ENCODE measurements at regions not wholly inside any gene's neighbourhood (a gene's known extent, or its start where the extent isn't known, plus 50 kb on each side); places are given as distances from the start of the nearest gene placed in this dataset.

- no peaks in the 10 kb centered on the region for H3K79me2 ChIP-seq (ENCODE audit: insufficient read depth, low read length)
- H3K27ac ChIP-seq (ENCODE audit: low read depth, low read length) = no peak overlapping the region
- ATAC-seq = no peak
- no peak overlapping the region for H2AFZ ChIP-seq (ENCODE audit: low read depth, low read length, poor library complexity, severe bottlenecking)
- intact Hi-C loops (cut with micrococcal nuclease) = no loop called here
- no peaks in the 10 kb centered on the region for H4K20me1 ChIP-seq (ENCODE audit: insufficient read depth)
- no peak overlapping the region for H3K4me2 ChIP-seq (ENCODE audit: low read length)
- H3K4me3 ChIP-seq (replicated peaks in 1 of 2; ENCODE audit: low read depth in 1 of 2, low read length in 2 of 2) = no peak overlapping the region
- H3K36me3 ChIP-seq (ENCODE audit: control insufficient read depth in 1 of 2, insufficient read depth in 2 of 2, low read length in 2 of 2) = no peaks in the 10 kb centered on the region
- POLR2A ChIA-PET = no interaction called here
- H3K4me1 ChIP-seq (ENCODE audit: control insufficient read depth in 1 of 2, insufficient read depth in 2 of 2, low read length in 2 of 2) = no peaks in the 10 kb centered on the region
- RAD21 ChIA-PET (ENCODE audit: low non-redundant PET in 1 of 2, low total read pairs in 2 of 2, uncharacterized antibody in 2 of 2, unreplicated experiment in 2 of 2) = no interaction called here
- CTCF ChIA-PET = no interaction called here
- DNase-seq (ENCODE audit: low read depth, low spot score) = no peak
- no peaks in the 10 kb centered on the region for H3K9me3 ChIP-seq (ENCODE audit: control insufficient read depth in 1 of 2, insufficient read depth in 1 of 2, low read depth in 1 of 2, low read length in 2 of 2)
- H3K9ac ChIP-seq (ENCODE audit: low read length) = no peak overlapping the region
- H3K27me3 ChIP-seq (ENCODE audit: insufficient read depth, low read length) = no peaks in the 10 kb centered on the region
- H3K9me2 ChIP-seq (ENCODE audit: insufficient read depth) = no peaks in the 10 kb centered on the region
- TF ChIP-seq CTCF (IDR thresholded peaks at IDR 0.05 in 2 of 3, conservative IDR thresholded peaks at IDR 0.05 in 1 of 3; ENCODE audit: borderline replicate concordance in 1 of 3, insufficient read depth in 1 of 3, low read depth in 2 of 3, low read length in 2 of 3) (no peak), POLR2A (IDR thresholded peaks at IDR 0.05; ENCODE audit: borderline replicate concordance, extremely low read depth, insufficient read depth, insufficient read length) (no peak), ZBTB33 (IDR thresholded peaks at IDR 0.05; ENCODE audit: extremely low read depth, insufficient replicate concordance, low read length) (no peak), SRF (IDR thresholded peaks at IDR 0.05; ENCODE audit: low read depth) (no peak), RAD21 (IDR thresholded peaks at IDR 0.05; ENCODE audit: low read depth) (no peak), CBX3 (IDR thresholded peaks at IDR 0.05; ENCODE audit: low read depth) (no peak), EZH2 (IDR thresholded peaks at IDR 0.05) (no peak)
- BruUV-seq (replicated peaks) = no TSS peak
Measured at GRCh38 chr4:165680821-165681220, 192.2 kb upstream of the TLL1 start.
